Mammary epithelial cell (primary cell): ENCODE measurements at regions not wholly inside any gene's neighbourhood (a gene's known extent, or its start where the extent isn't known, plus 50 kb on each side); places are given as distances from the start of the nearest gene placed in this dataset.

Experiments
- EZH2 ChIP-seq: IDR thresholded peaks from 2 replicates; pipeline ENCODE4 v1.6.1; 2012; ENCODE audit warnings: low read length, inconsistent platforms, borderline replicate concordance
- TF ChIP-seq, protein P1 (sequence below), 2 donors: IDR thresholded peaks in 1 of 2; conservative IDR thresholded peaks in 1 of 2; 2 replicates each; pipeline ENCODE4 v1.5.1; 2011 to 2012; ENCODE audit warnings: inconsistent platforms in 2 of 2, low read length in 2 of 2, mild to moderate bottlenecking in 2 of 2, control low read depth in 1 of 2, low read depth in 1 of 2; ENCODE audit not compliant: insufficient read depth in 1 of 2; ENCODE audit errors: extremely low read depth in 1 of 2

DNA sequence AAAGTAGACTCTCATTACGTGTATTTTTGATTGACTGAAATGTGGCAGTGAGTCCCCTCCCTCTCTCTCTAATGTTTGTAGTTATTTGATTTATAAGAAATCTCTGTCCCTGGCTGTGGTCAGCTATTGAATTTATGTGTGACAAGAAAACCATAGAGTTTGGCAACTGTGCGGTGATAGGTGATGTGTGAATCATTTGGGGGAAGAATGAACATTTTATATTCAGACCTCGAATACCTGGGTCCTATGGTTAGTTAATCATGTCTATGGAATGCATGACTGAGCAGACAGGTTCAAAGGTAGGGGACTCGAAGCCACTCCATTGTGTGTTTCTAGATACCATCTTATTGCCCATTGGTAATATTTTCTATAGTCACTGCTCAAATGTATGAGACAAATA, 712.1 kb downstream of the MECOM start:
- TF ChIP-seq, protein P1, sequence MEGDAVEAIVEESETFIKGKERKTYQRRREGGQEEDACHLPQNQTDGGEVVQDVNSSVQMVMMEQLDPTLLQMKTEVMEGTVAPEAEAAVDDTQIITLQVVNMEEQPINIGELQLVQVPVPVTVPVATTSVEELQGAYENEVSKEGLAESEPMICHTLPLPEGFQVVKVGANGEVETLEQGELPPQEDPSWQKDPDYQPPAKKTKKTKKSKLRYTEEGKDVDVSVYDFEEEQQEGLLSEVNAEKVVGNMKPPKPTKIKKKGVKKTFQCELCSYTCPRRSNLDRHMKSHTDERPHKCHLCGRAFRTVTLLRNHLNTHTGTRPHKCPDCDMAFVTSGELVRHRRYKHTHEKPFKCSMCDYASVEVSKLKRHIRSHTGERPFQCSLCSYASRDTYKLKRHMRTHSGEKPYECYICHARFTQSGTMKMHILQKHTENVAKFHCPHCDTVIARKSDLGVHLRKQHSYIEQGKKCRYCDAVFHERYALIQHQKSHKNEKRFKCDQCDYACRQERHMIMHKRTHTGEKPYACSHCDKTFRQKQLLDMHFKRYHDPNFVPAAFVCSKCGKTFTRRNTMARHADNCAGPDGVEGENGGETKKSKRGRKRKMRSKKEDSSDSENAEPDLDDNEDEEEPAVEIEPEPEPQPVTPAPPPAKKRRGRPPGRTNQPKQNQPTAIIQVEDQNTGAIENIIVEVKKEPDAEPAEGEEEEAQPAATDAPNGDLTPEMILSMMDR (conservative IDR thresholded peaks at IDR 0.05 in 1 of 2, IDR thresholded peaks at IDR 0.05 in 1 of 2; ENCODE audit: extremely low read depth in 1 of 2, insufficient read depth in 1 of 2, low read depth in 1 of 2, low read length in 2 of 2): no peak
- no peak for TF ChIP-seq EZH2
